Suprapubic skin (tissue), 4 donors: ENCODE measurements at regions not wholly inside any gene's neighbourhood (a gene's known extent, or its start where the extent isn't known, plus 50 kb on each side); places are given as distances from the start of the nearest gene placed in this dataset.

Experiments used
- DNase-seq, 2 donors: peaks; one replicate each; pipeline ENCODE4 v3.0.0-alpha.2; 2019; ENCODE audit warnings: low spot score in 2 of 2
- H3K27ac ChIP-seq: fragments of 200-600 bp; sonication (generic); one replicate; pipeline ENCODE4 v1.5.1; 2019
- H3K27me3 ChIP-seq: fragments of 200-600 bp; sonication (generic); one replicate; pipeline ENCODE4 v1.5.1; 2019
- H3K36me3 ChIP-seq: fragments of 200-600 bp; sonication (generic); one replicate; pipeline ENCODE4 v1.5.1; 2019
- H3K4me1 ChIP-seq: fragments of 200-600 bp; sonication (generic); one replicate; pipeline ENCODE4 v1.5.1; 2019
- H3K4me3 ChIP-seq: fragments of 200-600 bp; sonication (generic); one replicate; pipeline ENCODE4 v1.5.1; 2019; ENCODE audit warnings: mild to moderate bottlenecking
- H3K9me3 ChIP-seq: fragments of 200-600 bp; sonication (generic); one replicate; pipeline ENCODE4 v1.5.1; 2019
- EP300 ChIP-seq: sonication (generic); formaldehyde crosslinking; IDR thresholded peaks from one replicate; pipeline ENCODE4 v1.6.1; 2017; ENCODE audit warnings: antibody characterized with exemption
- POLR2A ChIP-seq, 2 donors: fragments of 450-650 bp; IDR thresholded peaks; one replicate each; pipeline ENCODE4 v1.6.1; 2017; ENCODE audit warnings: antibody characterized with exemption in 2 of 2, mild to moderate bottlenecking in 2 of 2, moderate library complexity in 2 of 2
- POLR2AphosphoS5 ChIP-seq, 3 donors: sonication (generic); formaldehyde crosslinking; IDR thresholded peaks; one replicate each; pipeline ENCODE4 v1.6.1; 2017; ENCODE audit warnings: antibody characterized with exemption in 3 of 3
- WGBS: methylation state at CpG from one replicate; pipeline ENCODE4 v1.1.5; 2018; 5-methylcytosine and 5-hydroxymethylcytosine counted together
- TF ChIP-seq, protein P1 (sequence below), 2 donors: fragments of 200-600 bp in 1 of 2; fragments of 450-650 bp in 1 of 2; sonication (generic) in 1 of 2; IDR thresholded peaks; one replicate each; pipeline ENCODE4 v1.5.1; 2016 to 2019; ENCODE audit warnings: antibody characterized with exemption in 2 of 2, mild to moderate bottlenecking in 1 of 2, moderate library complexity in 1 of 2

DNA sequence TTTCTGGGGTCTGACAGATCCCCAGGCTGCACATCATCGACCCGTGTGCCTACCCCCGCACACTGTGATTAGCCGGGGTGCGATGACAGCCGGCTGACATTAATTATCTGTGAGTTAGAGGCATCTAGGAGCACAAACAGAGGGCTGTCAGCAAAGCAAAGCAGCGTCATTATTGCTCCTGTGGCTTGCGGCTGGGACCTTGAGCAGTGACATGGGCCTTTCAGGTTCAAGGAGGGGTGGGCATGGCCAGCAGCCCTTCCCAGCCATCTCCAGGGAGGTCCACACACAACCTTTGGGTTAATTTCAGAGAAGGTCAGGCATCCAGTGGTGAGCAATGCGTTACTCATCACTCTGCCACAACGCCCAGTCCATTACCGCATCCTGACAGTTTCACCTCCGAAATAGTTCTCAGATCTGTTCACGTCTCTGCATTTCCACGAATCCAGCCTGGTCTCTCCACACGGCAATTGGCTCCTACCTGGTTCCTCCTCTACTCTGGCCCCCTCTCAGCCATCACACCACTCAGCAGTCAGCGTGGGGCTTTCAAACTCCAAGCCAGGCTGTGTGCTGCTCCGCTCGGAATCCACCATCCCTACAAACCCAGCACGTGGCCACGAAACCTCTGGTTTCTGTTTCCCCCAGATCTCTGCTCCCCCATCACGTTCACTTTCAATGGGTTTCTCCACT lies 249.7 kb upstream of the C16orf82 start:
- Histone ChIP-seq H3K36me3 (no peaks in the 10 kb centered on the region), H3K27ac (no peak overlapping the region), H3K4me3 (no peak overlapping the region), H3K4me1 (no peaks in the 10 kb centered on the region), H3K27me3 (peaks cover 3% of the 10 kb centered on the region), H3K9me3 (no peaks in the 10 kb centered on the region)
- DNase-seq = no peak
- TF ChIP-seq, protein P1, sequence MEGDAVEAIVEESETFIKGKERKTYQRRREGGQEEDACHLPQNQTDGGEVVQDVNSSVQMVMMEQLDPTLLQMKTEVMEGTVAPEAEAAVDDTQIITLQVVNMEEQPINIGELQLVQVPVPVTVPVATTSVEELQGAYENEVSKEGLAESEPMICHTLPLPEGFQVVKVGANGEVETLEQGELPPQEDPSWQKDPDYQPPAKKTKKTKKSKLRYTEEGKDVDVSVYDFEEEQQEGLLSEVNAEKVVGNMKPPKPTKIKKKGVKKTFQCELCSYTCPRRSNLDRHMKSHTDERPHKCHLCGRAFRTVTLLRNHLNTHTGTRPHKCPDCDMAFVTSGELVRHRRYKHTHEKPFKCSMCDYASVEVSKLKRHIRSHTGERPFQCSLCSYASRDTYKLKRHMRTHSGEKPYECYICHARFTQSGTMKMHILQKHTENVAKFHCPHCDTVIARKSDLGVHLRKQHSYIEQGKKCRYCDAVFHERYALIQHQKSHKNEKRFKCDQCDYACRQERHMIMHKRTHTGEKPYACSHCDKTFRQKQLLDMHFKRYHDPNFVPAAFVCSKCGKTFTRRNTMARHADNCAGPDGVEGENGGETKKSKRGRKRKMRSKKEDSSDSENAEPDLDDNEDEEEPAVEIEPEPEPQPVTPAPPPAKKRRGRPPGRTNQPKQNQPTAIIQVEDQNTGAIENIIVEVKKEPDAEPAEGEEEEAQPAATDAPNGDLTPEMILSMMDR (IDR thresholded peaks at IDR 0.05) = no peak
- TF ChIP-seq EP300 = no peak
- 68% methylated on average over 14 of the region's 21 CpGs for WGBS

DNA sequence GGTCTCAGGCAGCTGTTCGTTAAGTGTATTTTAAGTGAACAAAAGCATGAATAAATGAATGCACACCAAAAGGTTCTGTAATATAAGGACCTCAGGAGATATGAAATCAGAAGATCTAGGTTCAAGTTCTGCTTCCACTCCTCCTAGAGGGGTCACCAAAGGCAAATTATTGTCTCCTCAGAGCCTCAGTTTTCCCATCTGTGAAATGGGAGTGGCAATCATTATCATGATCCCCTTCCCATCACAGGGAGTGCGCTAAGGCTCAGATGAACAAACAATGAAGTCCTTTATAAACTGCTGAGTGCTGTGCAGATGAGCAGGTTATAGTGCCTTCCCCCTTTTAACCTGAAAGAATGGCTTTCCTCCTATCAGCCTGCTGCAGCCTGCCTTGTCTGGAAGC lies 248.3 kb upstream of the C16orf82 start:
- Histone ChIP-seq H3K9me3 (no peaks in the 10 kb centered on the region), H3K4me3 (no peak overlapping the region), H3K27ac (no peak overlapping the region), H3K27me3 (peaks cover 3% of the 10 kb centered on the region), H3K36me3 (no peaks in the 10 kb centered on the region), H3K4me1 (no peaks in the 10 kb centered on the region)
- no peak for TF ChIP-seq EP300
- no peak for TF ChIP-seq POLR2AphosphoS5 (IDR thresholded peaks at IDR 0.05)
- TF ChIP-seq POLR2A (IDR thresholded peaks at IDR 0.05) = no peak
- TF ChIP-seq, protein P1 (IDR thresholded peaks at IDR 0.05) = no peak
- DNase-seq = no peak
- WGBS = 88% methylated on average over 2 of the region's 2 CpGs

DNA sequence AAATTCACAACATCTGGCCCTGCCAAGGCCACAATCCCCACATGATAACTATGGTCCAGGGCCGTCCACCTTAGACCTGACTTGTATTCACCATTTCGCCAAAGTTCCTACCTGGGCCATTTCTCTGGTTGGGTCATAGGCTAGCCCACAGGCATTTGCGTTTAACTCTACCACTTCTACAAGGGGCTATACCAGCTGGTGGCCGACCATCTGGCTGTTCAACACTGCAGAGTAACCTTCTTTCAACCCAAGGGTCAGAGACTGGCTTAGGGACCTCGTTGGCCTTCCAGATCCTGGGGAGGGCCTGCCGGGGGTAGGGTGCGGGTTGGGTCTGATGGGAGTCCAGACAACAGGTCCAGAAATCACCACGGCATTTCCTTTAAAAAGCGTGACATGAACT lies 242.3 kb upstream of the C16orf82 start:
- H3K27me3 ChIP-seq = no peaks in the 10 kb centered on the region
- H3K4me3 ChIP-seq = no peak overlapping the region
- DNase-seq = no peak
- no peaks in the 10 kb centered on the region for H3K9me3 ChIP-seq
- no peaks in the 10 kb centered on the region for H3K36me3 ChIP-seq
- TF ChIP-seq POLR2AphosphoS5 (IDR thresholded peaks at IDR 0.05) = no peak
- TF ChIP-seq POLR2A (IDR thresholded peaks at IDR 0.05) = no peak
- no peak for TF ChIP-seq EP300
- TF ChIP-seq, protein P1 (IDR thresholded peaks at IDR 0.05) = no peak
- WGBS = 87% methylated on average over 9 of the region's 9 CpGs
- no peak overlapping the region for H3K27ac ChIP-seq
- no peaks in the 10 kb centered on the region for H3K4me1 ChIP-seq

DNA sequence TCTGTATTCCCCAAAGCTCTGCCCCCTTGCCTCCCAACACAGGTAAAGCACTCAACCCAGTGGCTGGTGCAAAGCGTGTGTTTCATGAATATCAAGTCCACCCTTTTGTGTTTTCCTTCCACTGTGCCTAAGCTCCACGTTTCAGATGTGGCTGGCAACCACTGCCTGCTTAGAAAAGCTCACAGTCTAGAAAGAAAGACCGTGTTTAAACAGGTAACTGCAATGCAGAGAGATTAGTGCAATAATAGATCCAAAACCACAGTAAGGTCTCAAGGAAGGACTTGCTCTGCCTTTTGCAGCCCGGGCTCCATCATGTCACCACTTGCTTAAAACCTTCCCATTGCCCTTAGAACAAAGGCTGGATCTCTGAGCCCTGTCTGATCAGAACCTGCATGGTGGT lies 240.2 kb upstream of the C16orf82 start:
- no peak overlapping the region for H3K4me3 ChIP-seq
- H3K27ac ChIP-seq = no peak overlapping the region
- no peaks in the 10 kb centered on the region for H3K27me3 ChIP-seq
- no peaks in the 10 kb centered on the region for H3K4me1 ChIP-seq
- no peaks in the 10 kb centered on the region for H3K36me3 ChIP-seq
- no peaks in the 10 kb centered on the region for H3K9me3 ChIP-seq
- TF ChIP-seq POLR2A (IDR thresholded peaks at IDR 0.05) = no peak
- WGBS = 75% methylated on average over 4 of the region's 4 CpGs
- no peak for DNase-seq

DNA sequence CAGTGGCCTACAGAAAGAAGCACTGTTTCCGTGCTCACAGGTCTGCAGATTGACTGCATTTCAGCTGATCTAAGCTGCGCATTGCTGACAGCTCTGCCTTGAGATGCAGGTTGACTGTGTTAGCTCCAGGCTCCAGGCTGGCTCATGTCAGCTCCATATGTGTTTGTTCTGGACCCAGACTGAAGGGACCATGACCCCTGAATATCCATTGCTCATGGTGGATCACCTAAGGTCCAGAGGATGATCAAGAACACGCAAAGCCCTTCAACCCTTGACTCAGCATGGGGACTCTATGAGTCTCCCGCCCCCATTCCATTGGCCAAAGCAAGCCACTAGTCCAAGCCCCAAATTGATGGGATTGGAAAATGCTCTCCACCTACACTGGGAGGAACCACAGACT lies 239.3 kb upstream of the C16orf82 start:
- Histone ChIP-seq H3K27ac (no peak overlapping the region), H3K4me3 (no peak overlapping the region), H3K9me3 (no peaks in the 10 kb centered on the region), H3K27me3 (no peaks in the 10 kb centered on the region), H3K36me3 (no peaks in the 10 kb centered on the region), H3K4me1 (no peaks in the 10 kb centered on the region)
- WGBS = 82% methylated on average over 3 of the region's 4 CpGs
- no peak for TF ChIP-seq POLR2A (IDR thresholded peaks at IDR 0.05)
- TF ChIP-seq EP300 = no peak
- TF ChIP-seq, protein P1 (IDR thresholded peaks at IDR 0.05) = no peak
- no peak for TF ChIP-seq POLR2AphosphoS5 (IDR thresholded peaks at IDR 0.05)
- DNase-seq = no peak
